H9 (cell line): ENCODE measurements at regions not wholly inside any gene's neighbourhood (a gene's known extent, or its start where the extent isn't known, plus 50 kb on each side); places are given as distances from the start of the nearest gene placed in this dataset.
A peak's percentile ranks its signal among the peaks of the same experiment; 100 is the strongest.

Experiments
- DNase-seq: peaks from one replicate; pipeline ENCODE4 v3.0.0-alpha.2; 2017
- H2AFZ ChIP-seq: one replicate; pipeline ENCODE4 v1.6.1; 2013; ENCODE audit warnings: mild to moderate bottlenecking, low read length, control low read depth, moderate library complexity
- H2AK5ac ChIP-seq: 2 replicates; pipeline ENCODE4 v1.6.1; 2013; ENCODE audit warnings: low read length, control low read depth, mixed read lengths; ENCODE audit not compliant: insufficient read length
- H2BK120ac ChIP-seq: one replicate; pipeline ENCODE4 v1.6.1; 2013; ENCODE audit warnings: low read depth, mild to moderate bottlenecking, low read length, control low read depth, inconsistent platforms; ENCODE audit not compliant: poor library complexity, severe bottlenecking
- H2BK12ac ChIP-seq: 2 replicates; pipeline ENCODE4 v1.6.1; 2013; ENCODE audit warnings: low read length, control low read depth, mixed read lengths, low read depth; ENCODE audit not compliant: insufficient read length
- H2BK15ac ChIP-seq: 2 replicates; pipeline ENCODE4 v1.6.1; 2013; ENCODE audit warnings: low read depth, low read length, control low read depth
- H2BK20ac ChIP-seq: one replicate; pipeline ENCODE4 v1.6.1; 2013; ENCODE audit warnings: low read depth, mild to moderate bottlenecking, low read length, control low read depth, inconsistent platforms; ENCODE audit not compliant: poor library complexity, severe bottlenecking
- H2BK5ac ChIP-seq: 2 replicates; pipeline ENCODE4 v1.6.1; 2013; ENCODE audit warnings: low read length, control low read depth, mixed read lengths; ENCODE audit not compliant: insufficient read length
- H3K14ac ChIP-seq: 2 replicates; pipeline ENCODE4 v1.6.1; 2013; ENCODE audit warnings: low read length, control low read depth; ENCODE audit not compliant: insufficient read depth
- H3K18ac ChIP-seq: 2 replicates; pipeline ENCODE4 v1.6.1; 2013; ENCODE audit warnings: low read depth, mild to moderate bottlenecking, mixed read lengths, low read length, control low read depth; ENCODE audit not compliant: insufficient read length
- H3K23ac ChIP-seq: 2 replicates; pipeline ENCODE4 v1.6.1; 2013; ENCODE audit warnings: low read length, control low read depth, mixed read lengths, low read depth; ENCODE audit not compliant: insufficient read length
- H3K23me2 ChIP-seq: 2 replicates; pipeline ENCODE4 v1.6.1; 2013; ENCODE audit warnings: low read depth, mild to moderate bottlenecking, mixed read lengths, low read length, control low read depth; ENCODE audit not compliant: insufficient read length, poor library complexity, severe bottlenecking
- H3K27ac ChIP-seq: 2 replicates; pipeline ENCODE4 v1.5.1; 2013; ENCODE audit warnings: low read length, control low read depth, mixed read lengths, low read depth; ENCODE audit not compliant: insufficient read length
- H3K27me3 ChIP-seq: 2 replicates; pipeline ENCODE4 v1.6.1; 2013; ENCODE audit warnings: low read length, control low read depth, inconsistent platforms; ENCODE audit not compliant: insufficient read depth
- H3K4ac ChIP-seq: 2 replicates; pipeline ENCODE4 v1.6.1; 2013; ENCODE audit warnings: low read depth, mild to moderate bottlenecking, control low read depth, inconsistent platforms, low read length, moderate library complexity
- H3K4me1 ChIP-seq: 2 replicates; pipeline ENCODE4 v1.6.1; 2013; ENCODE audit warnings: low read length, control low read depth, inconsistent platforms; ENCODE audit not compliant: insufficient read depth
- H3K4me2 ChIP-seq: 2 replicates; pipeline ENCODE4 v1.6.1; 2013; ENCODE audit warnings: low read length, control low read depth, mixed read lengths; ENCODE audit not compliant: insufficient read length, insufficient read depth
- H3K56ac ChIP-seq: 2 replicates; pipeline ENCODE4 v1.6.1; 2013; ENCODE audit warnings: low read depth, mild to moderate bottlenecking, mixed read lengths, low read length, control low read depth; ENCODE audit not compliant: insufficient read length
- H3K79me1 ChIP-seq: 2 replicates; pipeline ENCODE4 v1.6.1; 2013; ENCODE audit warnings: low read depth, mild to moderate bottlenecking, moderate library complexity, low read length, control low read depth, inconsistent platforms; ENCODE audit not compliant: insufficient read depth, poor library complexity, severe bottlenecking
- H3K79me2 ChIP-seq: 2 replicates; pipeline ENCODE4 v1.6.1; 2013; ENCODE audit warnings: low read length, control low read depth, inconsistent platforms; ENCODE audit not compliant: insufficient read depth
- H3K9ac ChIP-seq: 2 replicates; pipeline ENCODE4 v1.6.1; 2013; ENCODE audit warnings: low read length, control low read depth, mixed read lengths; ENCODE audit not compliant: insufficient read length; ENCODE audit errors: extremely low read depth
- H3K9me3 ChIP-seq: one replicate; pipeline ENCODE4 v1.6.1; 2013; ENCODE audit warnings: low read depth, low read length, inconsistent platforms; ENCODE audit not compliant: control insufficient read depth
- H3T11ph ChIP-seq: one replicate; pipeline ENCODE4 v1.6.1; 2013; ENCODE audit warnings: mild to moderate bottlenecking, low read length, control low read depth, inconsistent platforms
- H4K20me1 ChIP-seq: one replicate; pipeline ENCODE4 v1.6.1; 2013; ENCODE audit not compliant: control insufficient read depth, insufficient read length, insufficient read depth
- H4K5ac ChIP-seq: 2 replicates; pipeline ENCODE4 v1.6.1; 2013; ENCODE audit warnings: low read depth, mild to moderate bottlenecking, mixed read lengths, low read length, control low read depth; ENCODE audit not compliant: insufficient read length
- H4K8ac ChIP-seq: replicated peaks from 2 replicates; pipeline ENCODE4 v1.6.1; 2013; ENCODE audit warnings: low read length, control low read depth, mixed read lengths, low read depth; ENCODE audit not compliant: insufficient read length
- H4K91ac ChIP-seq: 2 replicates; pipeline ENCODE4 v1.6.1; 2013; ENCODE audit warnings: low read depth, mild to moderate bottlenecking, moderate library complexity, mixed read lengths, low read length, control low read depth; ENCODE audit not compliant: insufficient read length
- H3K27ac Mint-ChIP-seq, 3 experiments: 2 replicates in 2 of 3; 3 replicates in 1 of 3; pipeline ENCODE4 v1.8.0; 2020 to 2021; ENCODE audit warnings: mixed read lengths in 3 of 3, mild to moderate bottlenecking in 1 of 3, moderate library complexity in 1 of 3
- H3K27me3 Mint-ChIP-seq: 2 replicates; pipeline ENCODE4 v1.8.0; 2021; ENCODE audit warnings: low read depth, mild to moderate bottlenecking, moderate library complexity, mixed read lengths
- H3K36me3 Mint-ChIP-seq, 3 experiments: 2 replicates in 2 of 3; 3 replicates in 1 of 3; pipeline ENCODE4 v1.8.0; 2020 to 2021; ENCODE audit warnings: low read depth in 3 of 3, mixed read lengths in 3 of 3; ENCODE audit not compliant: insufficient read depth in 1 of 3
- H3K4me1 Mint-ChIP-seq, 2 experiments: 2 replicates each; pipeline ENCODE4 v1.8.0; 2020; ENCODE audit warnings: mixed read lengths in 2 of 2
- H3K4me3 Mint-ChIP-seq, 2 experiments: 2 replicates in 1 of 2; 3 replicates in 1 of 2; pipeline ENCODE4 v1.8.0; 2020 to 2021; ENCODE audit warnings: mild to moderate bottlenecking in 2 of 2, mixed read lengths in 2 of 2, moderate library complexity in 1 of 2
- H3K9me3 Mint-ChIP-seq, 2 experiments: 2 replicates in 1 of 2; 3 replicates in 1 of 2; pipeline ENCODE4 v1.8.0; 2020; ENCODE audit warnings: mild to moderate bottlenecking in 2 of 2, mixed read lengths in 2 of 2, moderate library complexity in 1 of 2
- WGBS: extraction: QIAGEN DNeasy Blood & Tissue Kit; methylation state at CpG from one replicate; pipeline ENCODE4 v1.1.7; 2013; ENCODE audit warnings: missing lambda C conversion rate, low lambda C conversion rate, mixed read lengths; ENCODE audit not compliant: insufficient read length; ENCODE audit errors: extremely low coverage; 5-methylcytosine and 5-hydroxymethylcytosine counted together
- TF ChIP-seq, protein P1 (sequence below): fragments of 200-600 bp; sonication (generic); conservative IDR thresholded peaks from 3 replicates; pipeline ENCODE4 v1.8.0; 2021; ENCODE audit warnings: antibody characterized with exemption, mild to moderate bottlenecking

DNA sequence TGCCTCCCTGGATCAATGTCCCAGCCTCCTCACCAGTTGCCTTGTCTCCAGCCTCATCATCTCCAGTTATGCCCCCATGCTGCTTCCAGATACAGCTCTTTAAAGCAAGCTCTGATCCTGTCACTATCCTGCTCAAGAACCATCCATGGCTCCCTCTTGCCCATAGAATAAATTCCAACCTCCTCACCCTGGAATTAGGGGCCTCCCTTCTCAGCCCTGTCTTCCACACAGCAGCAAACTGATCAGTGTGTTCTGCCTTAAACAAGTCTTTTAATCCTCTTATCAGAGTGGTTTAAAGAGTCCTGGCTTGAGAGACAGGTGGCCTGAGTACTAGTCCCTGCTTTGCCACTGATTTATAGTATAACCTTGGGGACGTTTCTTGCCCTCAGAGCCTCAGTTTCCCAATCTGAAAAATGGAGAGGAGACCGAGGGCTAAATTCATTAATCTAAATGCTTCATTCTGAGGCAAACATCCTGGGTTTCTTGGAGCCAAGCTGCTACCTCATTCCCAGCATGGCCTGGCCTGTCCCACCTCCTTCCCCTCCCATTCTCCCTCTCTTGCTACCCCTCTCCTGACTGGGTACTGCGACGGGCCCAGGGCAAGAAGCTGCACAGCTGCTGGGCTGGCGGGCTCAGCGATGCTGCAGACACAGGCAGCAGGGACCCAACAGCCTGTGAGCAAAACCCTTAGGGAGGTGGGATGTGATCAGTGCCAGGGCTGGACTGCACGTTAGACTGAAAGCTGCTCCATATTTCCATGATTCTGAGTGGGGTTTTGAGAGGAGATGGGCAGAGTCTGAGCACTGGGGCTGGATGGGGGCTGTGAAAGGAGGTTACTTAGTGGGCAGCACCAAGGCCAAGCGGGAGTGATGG, 221.4 kb downstream of the PTPRU start:
- Histone ChIP-seq H4K5ac (no peak overlapping the region), H2BK12ac (no peak overlapping the region), H3K79me1 (no peaks in the 10 kb centered on the region), H3K23me2 (no peaks in the 10 kb centered on the region), H2BK15ac (no peak overlapping the region), H3K18ac (no peak overlapping the region), H4K91ac (no peak overlapping the region), H2BK20ac (no peak overlapping the region), H2BK120ac (no peak overlapping the region), H3K23ac (no peak overlapping the region), H3T11ph (no peak overlapping the region), H3K4ac (no peak overlapping the region), H3K79me2 (no peaks in the 10 kb centered on the region), H3K27me3 (no peaks in the 10 kb centered on the region), H3K14ac (no peak overlapping the region; the same call in 1 of the 2 replicates), H2BK5ac (no peak overlapping the region), H2AFZ (no peak overlapping the region), H3K56ac (no peak overlapping the region), H3K27ac (no peak overlapping the region), H4K8ac (no peak overlapping the region), H3K9ac (no peak overlapping the region), H3K4me1 (peaks cover 2% of the 10 kb centered on the region; the same call in 1 of the 2 replicates), H2AK5ac (no peak overlapping the region), H3K9me3 (no peaks in the 10 kb centered on the region), H3K4me2 (no peak overlapping the region), H4K20me1 (no peaks in the 10 kb centered on the region)
- Mint-ChIP-seq H3K36me3 (peaks cover 0 to 5% (median 0%) of the 10 kb centered on the region in 3 experiments; a peak in 3 of 7 replicates), H3K9me3 (peaks cover 4% of the 10 kb centered on the region in 2 experiments; a peak in 3 of 5 replicates), H3K4me3 (no peak overlapping the region), H3K4me1 (peaks cover 16 to 32% of the 10 kb centered on the region in 2 experiments), H3K27me3 (peaks cover 3% of the 10 kb centered on the region), H3K27ac (peak overlapping the region in 1 of 3 experiments; percentile 14; a peak in 3 of 7 replicates)
- TF ChIP-seq, protein P1, sequence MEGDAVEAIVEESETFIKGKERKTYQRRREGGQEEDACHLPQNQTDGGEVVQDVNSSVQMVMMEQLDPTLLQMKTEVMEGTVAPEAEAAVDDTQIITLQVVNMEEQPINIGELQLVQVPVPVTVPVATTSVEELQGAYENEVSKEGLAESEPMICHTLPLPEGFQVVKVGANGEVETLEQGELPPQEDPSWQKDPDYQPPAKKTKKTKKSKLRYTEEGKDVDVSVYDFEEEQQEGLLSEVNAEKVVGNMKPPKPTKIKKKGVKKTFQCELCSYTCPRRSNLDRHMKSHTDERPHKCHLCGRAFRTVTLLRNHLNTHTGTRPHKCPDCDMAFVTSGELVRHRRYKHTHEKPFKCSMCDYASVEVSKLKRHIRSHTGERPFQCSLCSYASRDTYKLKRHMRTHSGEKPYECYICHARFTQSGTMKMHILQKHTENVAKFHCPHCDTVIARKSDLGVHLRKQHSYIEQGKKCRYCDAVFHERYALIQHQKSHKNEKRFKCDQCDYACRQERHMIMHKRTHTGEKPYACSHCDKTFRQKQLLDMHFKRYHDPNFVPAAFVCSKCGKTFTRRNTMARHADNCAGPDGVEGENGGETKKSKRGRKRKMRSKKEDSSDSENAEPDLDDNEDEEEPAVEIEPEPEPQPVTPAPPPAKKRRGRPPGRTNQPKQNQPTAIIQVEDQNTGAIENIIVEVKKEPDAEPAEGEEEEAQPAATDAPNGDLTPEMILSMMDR: no peak
- no CpG with 5 or more reads among the region's 8 CpGs for WGBS
- no peak for DNase-seq
